Lower leg skin (tissue), 3 donors: ENCODE measurements at regions not wholly inside any gene's neighbourhood (a gene's known extent, or its start where the extent isn't known, plus 50 kb on each side); places are given as distances from the start of the nearest gene placed in this dataset.

ENCODE experiments used
- POLR2A ChIP-seq, 2 donors: fragments of 450-650 bp; IDR thresholded peaks; one replicate each; pipeline ENCODE4 v1.6.1; 2016 to 2017; ENCODE audit warnings: antibody characterized with exemption in 2 of 2, mild to moderate bottlenecking in 1 of 2, moderate library complexity in 1 of 2
- TF ChIP-seq, protein P1 (sequence below), 3 donors: fragments of 450-650 bp; IDR thresholded peaks; one replicate each; pipeline ENCODE4 v1.5.1; 2016; ENCODE audit warnings: antibody characterized with exemption in 3 of 3, mild to moderate bottlenecking in 3 of 3, moderate library complexity in 2 of 3

GRCh38 chrX:104315555-104315954 lies 60.8 kb upstream of the ESX1 start:
- TF ChIP-seq POLR2A (IDR thresholded peaks at IDR 0.05), result no peak
- TF ChIP-seq, protein P1, sequence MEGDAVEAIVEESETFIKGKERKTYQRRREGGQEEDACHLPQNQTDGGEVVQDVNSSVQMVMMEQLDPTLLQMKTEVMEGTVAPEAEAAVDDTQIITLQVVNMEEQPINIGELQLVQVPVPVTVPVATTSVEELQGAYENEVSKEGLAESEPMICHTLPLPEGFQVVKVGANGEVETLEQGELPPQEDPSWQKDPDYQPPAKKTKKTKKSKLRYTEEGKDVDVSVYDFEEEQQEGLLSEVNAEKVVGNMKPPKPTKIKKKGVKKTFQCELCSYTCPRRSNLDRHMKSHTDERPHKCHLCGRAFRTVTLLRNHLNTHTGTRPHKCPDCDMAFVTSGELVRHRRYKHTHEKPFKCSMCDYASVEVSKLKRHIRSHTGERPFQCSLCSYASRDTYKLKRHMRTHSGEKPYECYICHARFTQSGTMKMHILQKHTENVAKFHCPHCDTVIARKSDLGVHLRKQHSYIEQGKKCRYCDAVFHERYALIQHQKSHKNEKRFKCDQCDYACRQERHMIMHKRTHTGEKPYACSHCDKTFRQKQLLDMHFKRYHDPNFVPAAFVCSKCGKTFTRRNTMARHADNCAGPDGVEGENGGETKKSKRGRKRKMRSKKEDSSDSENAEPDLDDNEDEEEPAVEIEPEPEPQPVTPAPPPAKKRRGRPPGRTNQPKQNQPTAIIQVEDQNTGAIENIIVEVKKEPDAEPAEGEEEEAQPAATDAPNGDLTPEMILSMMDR (IDR thresholded peaks at IDR 0.05), result no peak
